WTC11 (cell line): ENCODE measurements at regions not wholly inside any gene's neighbourhood (a gene's known extent, or its start where the extent isn't known, plus 50 kb on each side); places are given as distances from the start of the nearest gene placed in this dataset.
"Not testable (repeated sequence)": the region's sequence is repeated elsewhere in the genome, so short reads cannot be mapped to it uniquely, and the experiment has no call there.

ENCODE experiments used
- ATAC-seq: fragments of 200-7000 bp; cut with Tn5 transposase; 2 replicates; pipeline ENCODE4 v1.10.0; 2021; ENCODE audit warnings: mild to moderate bottlenecking, moderate library complexity
- CTCF ChIA-PET: fragments of 300-600 bp; sonication (Branson Sonifier 250); formaldehyde crosslinking; loops from one replicate; lab custom pipeline; 2021; ENCODE audit warnings: antibody characterized with exemption; lab: Charles Lee
- POLR2A ChIA-PET: fragments of 350-600 bp; sonication (Branson Sonifier 250); formaldehyde crosslinking; loops from one replicate; lab custom pipeline; 2021; ENCODE audit warnings: antibody characterized with exemption; lab: Charles Lee
- DNase-seq: peaks from one replicate; pipeline ENCODE4 v3.0.0; 2021; ENCODE audit warnings: low spot score
- H3K27ac Mint-ChIP-seq: 2 replicates; pipeline ENCODE4 v1.8.0; 2021; ENCODE audit warnings: mixed read lengths
- H3K27me3 Mint-ChIP-seq: 2 replicates; pipeline ENCODE4 v1.8.0; 2021; ENCODE audit warnings: low read depth, mild to moderate bottlenecking, moderate library complexity, mixed read lengths
- H3K36me3 Mint-ChIP-seq: 2 replicates; pipeline ENCODE4 v1.8.0; 2021; ENCODE audit warnings: mixed read lengths
- H3K4me1 Mint-ChIP-seq: 2 replicates; pipeline ENCODE4 v1.8.0; 2022; ENCODE audit warnings: mixed read lengths
- H3K4me3 Mint-ChIP-seq: 2 replicates; pipeline ENCODE4 v1.8.0; 2021; ENCODE audit warnings: mild to moderate bottlenecking, moderate library complexity, mixed read lengths
- H3K9me3 Mint-ChIP-seq: 2 replicates; pipeline ENCODE4 v1.8.0; 2021; ENCODE audit warnings: mixed read lengths
- ELF4 ChIP-seq: sonication (generic); formaldehyde crosslinking; IDR thresholded peaks from 2 replicates; pipeline ENCODE4 v1.8.1; 2022; ENCODE audit warnings: low read depth, mild to moderate bottlenecking, moderate library complexity, missing genetic modification reagents
- ETV6 ChIP-seq: sonication (generic); formaldehyde crosslinking; IDR thresholded peaks from 2 replicates; pipeline ENCODE4 v1.8.1; 2022; ENCODE audit warnings: mild to moderate bottlenecking, missing genetic modification reagents
- GABPB1 ChIP-seq: sonication (generic); formaldehyde crosslinking; IDR thresholded peaks from 2 replicates; pipeline ENCODE4 v1.8.1; 2023; ENCODE audit warnings: mild to moderate bottlenecking, missing genetic modification reagents
- GRHL2 ChIP-seq: fragments of 250-450 bp; sonication (Bioruptor Pico); IDR thresholded peaks from 2 replicates; pipeline ENCODE4 v1.8.0; 2022; ENCODE audit warnings: mild to moderate bottlenecking, moderate library complexity; ENCODE audit not compliant: insufficient replicate concordance, severe bottlenecking
- NFATC4 ChIP-seq: fragments of 250-450 bp; sonication (Bioruptor Pico); IDR thresholded peaks from 2 replicates; pipeline ENCODE4 v1.9.0; 2021; ENCODE audit warnings: mild to moderate bottlenecking
- NFE2L1 ChIP-seq: sonication (generic); formaldehyde crosslinking; IDR thresholded peaks from 2 replicates; pipeline ENCODE4 v1.8.1; 2023; ENCODE audit warnings: missing genetic modification reagents
- SMAD3 ChIP-seq: sonication (generic); formaldehyde crosslinking; IDR thresholded peaks from 2 replicates; pipeline ENCODE4 v1.8.0; 2022; ENCODE audit warnings: missing genetic modification reagents, mild to moderate bottlenecking, borderline replicate concordance
- SP1 ChIP-seq: sonication (generic); formaldehyde crosslinking; conservative IDR thresholded peaks from 2 replicates; pipeline ENCODE4 v1.8.1; 2022; ENCODE audit warnings: missing genetic modification reagents
- TP53 ChIP-seq: sonication (generic); formaldehyde crosslinking; IDR thresholded peaks from 2 replicates; pipeline ENCODE4 v1.8.1; 2023; ENCODE audit warnings: mild to moderate bottlenecking, missing genetic modification reagents
- TF ChIP-seq, protein P1 (sequence below): sonication (generic); formaldehyde crosslinking; IDR thresholded peaks from 2 replicates; pipeline ENCODE4 v1.8.0; 2022; ENCODE audit warnings: mild to moderate bottlenecking, missing genetic modification reagents
- TF ChIP-seq, protein P2 (sequence below): sonication (generic); formaldehyde crosslinking; IDR thresholded peaks from 2 replicates; pipeline ENCODE4 v1.8.1; 2023; ENCODE audit warnings: mild to moderate bottlenecking, missing genetic modification reagents, moderate library complexity
- TF ChIP-seq, protein P3 (sequence below): fragments of 250-450 bp; sonication (Bioruptor Pico); IDR thresholded peaks from 2 replicates; pipeline ENCODE4 v1.9.0; 2021; ENCODE audit warnings: mild to moderate bottlenecking
- TF ChIP-seq, protein P4 (sequence below): sonication (generic); formaldehyde crosslinking; IDR thresholded peaks from 2 replicates; pipeline ENCODE4 v1.8.0; 2022; ENCODE audit warnings: missing genetic modification reagents
- TF ChIP-seq, protein P5 (sequence below): fragments of 200-600 bp; IDR thresholded peaks from 2 replicates; pipeline ENCODE4 v1.8.0; 2022; ENCODE audit warnings: antibody characterized with exemption

DNA sequence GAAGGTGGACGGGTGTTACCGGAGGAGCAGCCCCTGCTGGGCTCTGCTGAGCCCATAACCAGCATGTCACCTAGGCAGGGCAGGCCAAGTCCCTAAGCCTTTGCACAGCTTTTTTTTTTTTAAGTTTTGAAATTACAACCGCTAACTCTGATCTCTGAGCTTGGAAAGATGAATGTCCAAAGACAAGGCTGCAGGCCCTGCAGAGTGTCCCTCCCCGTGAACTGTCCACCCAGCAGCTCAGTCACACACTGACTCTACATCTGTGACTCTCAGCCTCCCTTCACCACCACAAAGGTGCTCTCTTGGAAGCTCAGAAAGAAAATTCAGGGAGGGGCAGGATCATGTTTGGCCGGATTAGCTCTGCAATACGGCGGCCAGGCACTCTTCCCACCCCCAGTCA lies 119.0 kb upstream of the PPP1R26 start (continued):
- TF ChIP-seq GABPB1 (no peak), SMAD3 (no peak), TP53 (CRISPR knock-in tag) (no peak), ELF4 (CRISPR knock-in tag) (no peak), ETV6 (CRISPR knock-in tag) (no peak), GRHL2 (CRISPR knock-in tag) (no peak)
- TF ChIP-seq, protein P1, sequence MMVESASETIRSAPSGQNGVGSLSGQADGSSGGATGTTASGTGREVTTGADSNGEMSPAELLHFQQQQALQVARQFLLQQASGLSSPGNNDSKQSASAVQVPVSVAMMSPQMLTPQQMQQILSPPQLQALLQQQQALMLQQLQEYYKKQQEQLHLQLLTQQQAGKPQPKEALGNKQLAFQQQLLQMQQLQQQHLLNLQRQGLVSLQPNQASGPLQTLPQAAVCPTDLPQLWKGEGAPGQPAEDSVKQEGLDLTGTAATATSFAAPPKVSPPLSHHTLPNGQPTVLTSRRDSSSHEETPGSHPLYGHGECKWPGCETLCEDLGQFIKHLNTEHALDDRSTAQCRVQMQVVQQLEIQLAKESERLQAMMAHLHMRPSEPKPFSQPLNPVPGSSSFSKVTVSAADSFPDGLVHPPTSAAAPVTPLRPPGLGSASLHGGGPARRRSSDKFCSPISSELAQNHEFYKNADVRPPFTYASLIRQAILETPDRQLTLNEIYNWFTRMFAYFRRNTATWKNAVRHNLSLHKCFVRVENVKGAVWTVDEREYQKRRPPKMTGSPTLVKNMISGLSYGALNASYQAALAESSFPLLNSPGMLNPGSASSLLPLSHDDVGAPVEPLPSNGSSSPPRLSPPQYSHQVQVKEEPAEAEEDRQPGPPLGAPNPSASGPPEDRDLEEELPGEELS (CRISPR knock-in tag) = no peak
- TF ChIP-seq, protein P2, sequence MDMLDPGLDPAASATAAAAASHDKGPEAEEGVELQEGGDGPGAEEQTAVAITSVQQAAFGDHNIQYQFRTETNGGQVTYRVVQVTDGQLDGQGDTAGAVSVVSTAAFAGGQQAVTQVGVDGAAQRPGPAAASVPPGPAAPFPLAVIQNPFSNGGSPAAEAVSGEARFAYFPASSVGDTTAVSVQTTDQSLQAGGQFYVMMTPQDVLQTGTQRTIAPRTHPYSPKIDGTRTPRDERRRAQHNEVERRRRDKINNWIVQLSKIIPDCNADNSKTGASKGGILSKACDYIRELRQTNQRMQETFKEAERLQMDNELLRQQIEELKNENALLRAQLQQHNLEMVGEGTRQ (CRISPR knock-in tag) = no peak

DNA sequence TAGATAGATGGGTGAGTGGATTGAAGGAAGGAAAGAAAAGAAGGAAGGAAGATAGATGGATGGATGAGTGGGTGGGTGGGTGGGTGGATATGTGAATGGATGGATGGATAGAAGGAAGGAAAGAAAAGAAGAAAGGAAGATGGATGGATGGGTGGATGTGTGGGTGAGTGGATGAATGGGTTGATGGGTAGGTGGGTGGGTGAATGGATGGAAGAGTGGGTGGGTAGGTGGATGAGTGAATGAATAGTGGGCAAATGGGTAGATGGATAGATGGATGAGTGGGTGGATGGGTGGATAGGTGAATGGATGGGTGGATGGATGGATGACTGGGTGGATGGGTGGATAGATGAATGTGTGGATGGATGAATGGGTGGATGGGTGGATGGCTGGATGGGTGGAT lies 117.9 kb upstream of the PPP1R26 start:
- H3K4me3 Mint-ChIP-seq, H3K27me3 Mint-ChIP-seq, POLR2A ChIA-PET, ATAC-seq, DNase-seq, H3K36me3 Mint-ChIP-seq, H3K27ac Mint-ChIP-seq, H3K9me3 Mint-ChIP-seq, CTCF ChIA-PET: not testable (repeated sequence)
- H3K4me1 Mint-ChIP-seq = peaks cover 14% of the 10 kb centered on the region

DNA sequence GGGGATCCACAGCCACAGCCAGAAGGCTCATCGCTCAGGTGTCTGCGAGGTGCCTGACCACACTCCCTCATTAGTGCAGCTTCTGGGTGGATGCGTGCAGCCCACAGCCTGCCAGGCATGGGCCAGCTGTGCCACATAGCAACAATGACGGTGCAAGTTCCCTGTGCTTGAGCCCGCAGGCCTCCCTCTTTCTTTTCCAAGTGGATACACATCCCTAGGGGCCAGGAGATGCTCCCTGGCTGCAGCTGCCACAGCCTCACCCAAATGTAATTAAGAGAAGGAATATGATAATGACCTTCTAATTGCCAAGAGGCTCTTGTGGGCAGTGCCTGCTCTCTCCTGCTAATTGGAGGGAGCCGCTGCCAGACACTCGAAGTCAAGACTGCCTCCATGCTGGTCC lies 116.0 kb upstream of the PPP1R26 start:
- no peak overlapping the region for H3K4me3 Mint-ChIP-seq
- peaks cover 21% of the 10 kb centered on the region for H3K4me1 Mint-ChIP-seq
- H3K27me3 Mint-ChIP-seq = no peaks in the 10 kb centered on the region
- no peaks in the 10 kb centered on the region; the same call in 1 of the 2 replicates for H3K36me3 Mint-ChIP-seq
- TF ChIP-seq SP1 (CRISPR knock-in tag) (no peak), NFATC4 (CRISPR knock-in tag) (no peak)
- TF ChIP-seq, protein P3, sequence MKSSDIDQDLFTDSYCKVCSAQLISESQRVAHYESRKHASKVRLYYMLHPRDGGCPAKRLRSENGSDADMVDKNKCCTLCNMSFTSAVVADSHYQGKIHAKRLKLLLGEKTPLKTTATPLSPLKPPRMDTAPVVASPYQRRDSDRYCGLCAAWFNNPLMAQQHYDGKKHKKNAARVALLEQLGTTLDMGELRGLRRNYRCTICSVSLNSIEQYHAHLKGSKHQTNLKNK (CRISPR knock-in tag) = no peak
- no peak overlapping the region for H3K27ac Mint-ChIP-seq
- H3K9me3 Mint-ChIP-seq = peaks cover 3% of the 10 kb centered on the region
- POLR2A ChIA-PET = no interaction called here
- CTCF ChIA-PET = no interaction called here
- no peak for DNase-seq
- no peak for ATAC-seq

DNA sequence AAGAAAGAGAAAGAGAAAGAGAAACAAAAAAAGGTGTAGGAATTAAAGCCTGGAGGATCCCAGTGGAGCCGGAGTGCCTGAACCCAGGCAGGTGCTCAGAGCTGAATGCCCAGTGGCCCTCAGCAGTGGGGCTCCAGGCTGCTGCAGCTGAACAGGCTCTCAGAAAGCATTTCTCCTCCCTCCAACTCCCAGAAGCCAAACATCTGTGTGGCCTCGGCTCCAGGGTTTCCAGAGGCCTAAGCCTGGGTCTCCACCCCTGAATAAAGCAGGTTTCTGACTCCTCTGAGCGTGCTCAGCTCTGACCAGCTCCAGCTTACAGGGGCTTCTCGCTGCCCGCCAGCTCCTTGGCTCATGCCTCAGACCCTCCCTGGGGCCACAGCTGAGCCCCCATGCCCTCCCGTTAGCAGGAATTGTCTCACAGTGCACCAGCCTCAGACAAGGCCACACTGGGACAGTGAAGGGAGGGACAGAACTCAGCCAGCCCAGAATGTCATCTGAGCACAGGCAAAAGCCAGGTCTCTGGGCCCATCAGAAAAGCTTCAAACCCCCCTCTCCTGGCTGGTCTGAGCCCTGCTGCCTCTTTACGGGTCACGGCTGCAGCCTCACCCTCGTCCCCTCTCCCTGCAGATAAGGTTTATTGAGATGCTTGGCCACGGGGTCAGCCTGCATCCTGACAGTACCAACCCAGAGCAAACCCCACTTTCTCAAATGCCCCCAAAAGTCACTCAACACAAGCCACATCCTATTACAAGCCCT lies 114.4 kb upstream of the PPP1R26 start:
- H3K36me3 Mint-ChIP-seq = no peaks in the 10 kb centered on the region; the same call in 1 of the 2 replicates
- CTCF ChIA-PET = interaction anchor here (0.5 to 2.2 kb wide), 5 partner anchors 46 to 393 kb away, joined by 3 to 8 read pairs (median 4); no protein-coding TSS in a partner anchor
- H3K9me3 Mint-ChIP-seq = peaks cover 5% of the 10 kb centered on the region
- peak; percentile 56 for ATAC-seq
- no peaks in the 10 kb centered on the region for H3K27me3 Mint-ChIP-seq
- no peak overlapping the region for H3K27ac Mint-ChIP-seq
- TF ChIP-seq, protein P4, sequence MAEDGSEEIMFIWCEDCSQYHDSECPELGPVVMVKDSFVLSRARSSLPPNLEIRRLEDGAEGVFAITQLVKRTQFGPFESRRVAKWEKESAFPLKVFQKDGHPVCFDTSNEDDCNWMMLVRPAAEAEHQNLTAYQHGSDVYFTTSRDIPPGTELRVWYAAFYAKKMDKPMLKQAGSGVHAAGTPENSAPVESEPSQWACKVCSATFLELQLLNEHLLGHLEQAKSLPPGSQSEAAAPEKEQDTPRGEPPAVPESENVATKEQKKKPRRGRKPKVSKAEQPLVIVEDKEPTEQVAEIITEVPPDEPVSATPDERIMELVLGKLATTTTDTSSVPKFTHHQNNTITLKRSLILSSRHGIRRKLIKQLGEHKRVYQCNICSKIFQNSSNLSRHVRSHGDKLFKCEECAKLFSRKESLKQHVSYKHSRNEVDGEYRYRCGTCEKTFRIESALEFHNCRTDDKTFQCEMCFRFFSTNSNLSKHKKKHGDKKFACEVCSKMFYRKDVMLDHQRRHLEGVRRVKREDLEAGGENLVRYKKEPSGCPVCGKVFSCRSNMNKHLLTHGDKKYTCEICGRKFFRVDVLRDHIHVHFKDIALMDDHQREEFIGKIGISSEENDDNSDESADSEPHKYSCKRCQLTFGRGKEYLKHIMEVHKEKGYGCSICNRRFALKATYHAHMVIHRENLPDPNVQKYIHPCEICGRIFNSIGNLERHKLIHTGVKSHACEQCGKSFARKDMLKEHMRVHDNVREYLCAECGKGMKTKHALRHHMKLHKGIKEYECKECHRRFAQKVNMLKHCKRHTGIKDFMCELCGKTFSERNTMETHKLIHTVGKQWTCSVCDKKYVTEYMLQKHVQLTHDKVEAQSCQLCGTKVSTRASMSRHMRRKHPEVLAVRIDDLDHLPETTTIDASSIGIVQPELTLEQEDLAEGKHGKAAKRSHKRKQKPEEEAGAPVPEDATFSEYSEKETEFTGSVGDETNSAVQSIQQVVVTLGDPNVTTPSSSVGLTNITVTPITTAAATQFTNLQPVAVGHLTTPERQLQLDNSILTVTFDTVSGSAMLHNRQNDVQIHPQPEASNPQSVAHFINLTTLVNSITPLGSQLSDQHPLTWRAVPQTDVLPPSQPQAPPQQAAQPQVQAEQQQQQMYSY (CRISPR knock-in tag) = peak; percentile 77
- TF ChIP-seq NFE2L1 (CRISPR knock-in tag) = no peak
- TF ChIP-seq, protein P5, sequence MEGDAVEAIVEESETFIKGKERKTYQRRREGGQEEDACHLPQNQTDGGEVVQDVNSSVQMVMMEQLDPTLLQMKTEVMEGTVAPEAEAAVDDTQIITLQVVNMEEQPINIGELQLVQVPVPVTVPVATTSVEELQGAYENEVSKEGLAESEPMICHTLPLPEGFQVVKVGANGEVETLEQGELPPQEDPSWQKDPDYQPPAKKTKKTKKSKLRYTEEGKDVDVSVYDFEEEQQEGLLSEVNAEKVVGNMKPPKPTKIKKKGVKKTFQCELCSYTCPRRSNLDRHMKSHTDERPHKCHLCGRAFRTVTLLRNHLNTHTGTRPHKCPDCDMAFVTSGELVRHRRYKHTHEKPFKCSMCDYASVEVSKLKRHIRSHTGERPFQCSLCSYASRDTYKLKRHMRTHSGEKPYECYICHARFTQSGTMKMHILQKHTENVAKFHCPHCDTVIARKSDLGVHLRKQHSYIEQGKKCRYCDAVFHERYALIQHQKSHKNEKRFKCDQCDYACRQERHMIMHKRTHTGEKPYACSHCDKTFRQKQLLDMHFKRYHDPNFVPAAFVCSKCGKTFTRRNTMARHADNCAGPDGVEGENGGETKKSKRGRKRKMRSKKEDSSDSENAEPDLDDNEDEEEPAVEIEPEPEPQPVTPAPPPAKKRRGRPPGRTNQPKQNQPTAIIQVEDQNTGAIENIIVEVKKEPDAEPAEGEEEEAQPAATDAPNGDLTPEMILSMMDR = no peak
- TF ChIP-seq, all 79 proteins: peak for 1
- Mint-ChIP-seq H3K4me1 (peaks cover 30% of the 10 kb centered on the region), H3K4me3 (no peak overlapping the region)
- POLR2A ChIA-PET = interaction anchor here (0.7 kb wide), 2 partner anchors 12 to 74 kb away, joined by 3 to 5 read pairs; no protein-coding TSS in a partner anchor
- no peak for DNase-seq
